Nephron (organoid): ENCODE measurements at regions not wholly inside any gene's neighbourhood (a gene's known extent, or its start where the extent isn't known, plus 50 kb on each side); places are given as distances from the start of the nearest gene placed in this dataset.

Experiments
- H3K27ac Mint-ChIP-seq, 3 experiments: 2 replicates each; pipeline ENCODE4 v1.8.0; 2020; ENCODE audit warnings: mixed read lengths in 3 of 3, mild to moderate bottlenecking in 2 of 3, moderate library complexity in 1 of 3
- H3K27me3 Mint-ChIP-seq: 2 replicates; pipeline ENCODE4 v1.8.0; 2021; ENCODE audit warnings: low read depth, mild to moderate bottlenecking, moderate library complexity, mixed read lengths
- H3K36me3 Mint-ChIP-seq: 2 replicates; pipeline ENCODE4 v1.8.0; 2020; ENCODE audit warnings: low read depth, mixed read lengths
- H3K4me1 Mint-ChIP-seq: 2 replicates; pipeline ENCODE4 v1.8.0; 2020; ENCODE audit warnings: mixed read lengths
- H3K4me3 Mint-ChIP-seq, 3 experiments: 2 replicates each; pipeline ENCODE4 v1.8.0; 2020; ENCODE audit warnings: mild to moderate bottlenecking in 3 of 3, mixed read lengths in 3 of 3, moderate library complexity in 2 of 3
- H3K9me3 Mint-ChIP-seq: 2 replicates; pipeline ENCODE4 v1.8.0; 2020; ENCODE audit warnings: mixed read lengths
- TF ChIP-seq, protein P1 (sequence below), 3 experiments: fragments of 200-600 bp; sonication (generic); IDR thresholded peaks; one replicate each; pipeline ENCODE4 v1.5.0; 2021; ENCODE audit warnings: antibody characterized with exemption in 3 of 3; ENCODE audit not compliant: unreplicated experiment in 3 of 3

DNA sequence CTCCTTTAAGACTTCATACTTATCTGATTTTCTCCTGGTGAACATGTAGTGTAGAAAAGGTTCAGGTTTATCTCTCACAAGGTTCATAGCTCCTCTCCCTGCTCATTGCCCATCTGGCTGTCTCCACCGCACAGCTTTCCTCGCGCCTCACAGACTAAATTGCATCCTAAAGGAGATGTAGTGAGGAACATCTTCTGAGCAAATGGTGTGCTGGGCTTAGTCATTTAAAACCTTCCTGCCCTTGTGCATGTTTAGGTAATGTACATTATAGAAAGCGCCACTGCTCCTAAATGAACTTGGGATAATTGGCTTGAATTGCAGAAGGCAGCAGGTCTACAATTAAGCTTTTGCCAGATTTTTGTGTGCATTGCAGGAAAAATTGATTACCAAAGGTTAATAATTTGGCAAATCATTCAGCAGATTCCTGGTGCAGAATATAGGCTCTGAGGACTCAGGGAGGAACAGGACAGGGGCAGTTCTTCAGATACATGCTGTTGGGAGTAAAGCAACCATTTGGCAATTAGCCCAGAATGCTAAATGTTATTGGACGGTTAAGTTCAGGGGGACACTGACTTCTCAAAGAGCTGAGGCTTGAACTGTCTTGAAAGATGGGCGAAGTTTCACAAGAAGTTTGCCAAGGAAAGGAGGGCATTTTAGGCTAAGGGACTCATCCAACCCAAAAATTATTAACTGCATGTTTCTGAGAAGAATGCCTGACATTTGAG is 108.4 kb upstream of the CLDN10 start:
- Mint-ChIP-seq H3K36me3 (no peaks in the 10 kb centered on the region), H3K27me3 (peaks cover 20% of the 10 kb centered on the region), H3K9me3 (no peaks in the 10 kb centered on the region), H3K27ac (no peak overlapping the region), H3K4me3 (no peak overlapping the region), H3K4me1 (peaks cover 13% of the 10 kb centered on the region)
- TF ChIP-seq, protein P1, sequence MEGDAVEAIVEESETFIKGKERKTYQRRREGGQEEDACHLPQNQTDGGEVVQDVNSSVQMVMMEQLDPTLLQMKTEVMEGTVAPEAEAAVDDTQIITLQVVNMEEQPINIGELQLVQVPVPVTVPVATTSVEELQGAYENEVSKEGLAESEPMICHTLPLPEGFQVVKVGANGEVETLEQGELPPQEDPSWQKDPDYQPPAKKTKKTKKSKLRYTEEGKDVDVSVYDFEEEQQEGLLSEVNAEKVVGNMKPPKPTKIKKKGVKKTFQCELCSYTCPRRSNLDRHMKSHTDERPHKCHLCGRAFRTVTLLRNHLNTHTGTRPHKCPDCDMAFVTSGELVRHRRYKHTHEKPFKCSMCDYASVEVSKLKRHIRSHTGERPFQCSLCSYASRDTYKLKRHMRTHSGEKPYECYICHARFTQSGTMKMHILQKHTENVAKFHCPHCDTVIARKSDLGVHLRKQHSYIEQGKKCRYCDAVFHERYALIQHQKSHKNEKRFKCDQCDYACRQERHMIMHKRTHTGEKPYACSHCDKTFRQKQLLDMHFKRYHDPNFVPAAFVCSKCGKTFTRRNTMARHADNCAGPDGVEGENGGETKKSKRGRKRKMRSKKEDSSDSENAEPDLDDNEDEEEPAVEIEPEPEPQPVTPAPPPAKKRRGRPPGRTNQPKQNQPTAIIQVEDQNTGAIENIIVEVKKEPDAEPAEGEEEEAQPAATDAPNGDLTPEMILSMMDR (IDR thresholded peaks at IDR 0.05; ENCODE audit: unreplicated experiment in 3 of 3), result no peak

DNA sequence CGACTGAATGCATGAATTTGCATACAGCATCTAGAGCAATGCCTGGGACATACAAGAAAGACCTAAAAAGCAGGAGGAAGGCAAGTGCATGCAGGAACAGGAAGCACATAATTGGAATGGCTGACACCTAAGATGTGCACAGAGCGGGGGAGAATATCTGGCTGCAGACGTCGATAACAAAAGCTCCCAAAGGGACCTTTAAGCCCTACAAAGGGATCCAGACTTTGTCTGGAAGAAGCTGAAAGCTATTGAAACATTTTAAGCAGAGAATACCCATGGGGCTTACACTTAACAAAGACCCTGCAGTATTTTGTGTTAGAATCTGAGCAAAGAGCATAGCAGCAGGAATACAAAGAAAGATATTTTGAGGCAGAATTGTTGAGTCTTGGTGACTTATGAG is 107.4 kb upstream of the CLDN10 start:
- H3K27me3 Mint-ChIP-seq, result peaks cover 21% of the 10 kb centered on the region
- H3K9me3 Mint-ChIP-seq, result no peaks in the 10 kb centered on the region
- TF ChIP-seq, protein P1 (IDR thresholded peaks at IDR 0.05; ENCODE audit: unreplicated experiment in 3 of 3), result no peak
- peaks cover 13% of the 10 kb centered on the region for H3K4me1 Mint-ChIP-seq
- H3K27ac Mint-ChIP-seq, result no peak overlapping the region
- H3K36me3 Mint-ChIP-seq, result no peaks in the 10 kb centered on the region
- no peak overlapping the region for H3K4me3 Mint-ChIP-seq

DNA sequence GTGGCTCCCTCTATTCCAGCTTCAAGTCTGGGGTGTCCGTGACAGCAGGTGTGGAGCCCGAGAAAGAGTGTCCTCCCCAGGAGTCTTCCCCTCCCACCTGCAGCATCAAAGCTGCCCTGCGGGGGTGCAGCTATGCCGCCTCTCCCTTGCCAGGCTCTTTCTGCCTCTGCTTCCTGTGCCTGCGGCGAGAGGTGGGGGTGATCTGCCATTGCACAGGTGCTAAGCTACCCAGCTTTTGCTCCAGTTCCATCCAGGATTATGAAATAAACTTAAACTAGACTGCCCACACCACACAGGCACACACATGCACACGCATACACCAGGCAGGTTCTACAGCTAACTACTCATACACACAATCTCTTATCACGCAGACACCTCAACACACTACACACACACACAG is 104.7 kb upstream of the CLDN10 start:
- Mint-ChIP-seq H3K27me3 (peaks cover 19% of the 10 kb centered on the region), H3K36me3 (no peaks in the 10 kb centered on the region), H3K9me3 (no peaks in the 10 kb centered on the region), H3K4me3 (no peak overlapping the region), H3K4me1 (peaks cover 13% of the 10 kb centered on the region), H3K27ac (no peak overlapping the region)
- TF ChIP-seq, protein P1 (IDR thresholded peaks at IDR 0.05; ENCODE audit: unreplicated experiment in 3 of 3), result no peak

DNA sequence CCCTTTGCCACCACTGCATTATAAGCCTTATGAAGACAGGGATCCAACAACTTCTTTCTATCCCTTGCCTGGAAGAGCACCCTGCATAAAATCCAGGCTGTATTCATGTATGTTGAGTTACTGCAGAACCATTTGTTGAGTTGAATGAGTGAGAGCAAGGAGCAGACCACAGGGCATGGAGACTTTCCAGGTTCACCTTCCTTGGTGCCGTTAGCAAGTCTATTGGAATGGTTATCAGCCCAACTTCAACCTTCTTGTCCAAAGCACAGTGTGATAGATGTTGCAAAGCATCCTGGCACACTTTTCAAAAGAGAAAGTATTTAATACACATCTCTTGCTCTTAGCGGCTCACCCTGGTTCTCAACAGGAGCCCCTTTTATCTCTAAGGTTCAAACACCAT is 100.9 kb upstream of the CLDN10 start:
- Mint-ChIP-seq H3K4me1 (peaks cover under 1% of the 10 kb centered on the region), H3K27ac (no peak overlapping the region), H3K9me3 (no peaks in the 10 kb centered on the region), H3K27me3 (peaks cover 20% of the 10 kb centered on the region), H3K4me3 (no peak overlapping the region), H3K36me3 (no peaks in the 10 kb centered on the region)
- TF ChIP-seq, protein P1 (IDR thresholded peaks at IDR 0.05; ENCODE audit: unreplicated experiment in 3 of 3), result no peak

DNA sequence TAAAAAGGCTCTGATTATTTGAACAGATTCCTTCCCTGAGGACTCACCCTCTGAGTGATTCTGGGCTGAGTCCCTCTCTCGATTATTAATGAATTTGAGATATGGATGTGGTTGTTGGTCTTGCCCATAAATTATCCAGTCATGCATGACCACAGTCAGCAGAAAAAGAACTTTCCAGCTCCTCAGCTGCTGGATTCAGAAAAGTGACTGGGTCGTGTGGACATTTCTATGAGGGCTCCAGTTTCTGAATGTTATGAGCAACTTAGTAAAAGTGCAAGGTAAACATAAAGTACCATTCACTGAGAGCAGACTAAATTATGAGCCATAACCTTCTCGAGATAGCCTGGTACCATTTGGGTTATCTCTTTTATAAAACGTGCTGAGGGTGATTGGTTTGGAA is 100.1 kb upstream of the CLDN10 start:
- Mint-ChIP-seq H3K4me3 (no peak overlapping the region), H3K9me3 (no peaks in the 10 kb centered on the region), H3K36me3 (no peaks in the 10 kb centered on the region), H3K4me1 (peaks cover 7% of the 10 kb centered on the region), H3K27ac (no peak overlapping the region), H3K27me3 (peaks cover 20% of the 10 kb centered on the region)
- TF ChIP-seq, protein P1 (IDR thresholded peaks at IDR 0.05; ENCODE audit: unreplicated experiment in 3 of 3), result no peak

DNA sequence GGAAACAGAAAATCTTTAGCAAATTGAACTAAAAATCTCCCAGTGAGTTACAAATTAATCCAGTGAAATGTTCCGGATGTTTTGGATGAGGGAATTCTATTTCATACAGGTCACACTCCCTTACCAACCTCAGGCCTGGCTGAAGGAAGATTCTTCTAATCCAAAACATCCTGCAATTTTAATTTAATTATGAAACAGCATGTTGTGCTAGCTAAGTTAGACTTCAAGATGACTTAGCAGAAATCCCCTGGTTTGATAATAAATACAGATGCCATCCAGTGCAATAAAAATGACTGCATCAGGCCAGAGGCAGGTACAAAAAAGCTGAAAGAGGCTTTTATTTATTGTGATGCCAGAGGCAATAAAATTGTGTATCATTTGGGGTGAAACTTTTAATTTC is 96.7 kb upstream of the CLDN10 start:
- H3K27me3 Mint-ChIP-seq, result peaks cover 11% of the 10 kb centered on the region
- peaks cover 7% of the 10 kb centered on the region for H3K4me1 Mint-ChIP-seq
- peaks cover 24% of the 10 kb centered on the region for H3K9me3 Mint-ChIP-seq
- H3K4me3 Mint-ChIP-seq, result no peak overlapping the region
- H3K27ac Mint-ChIP-seq, result no peak overlapping the region
- peaks cover 8% of the 10 kb centered on the region for H3K36me3 Mint-ChIP-seq
- TF ChIP-seq, protein P1 (IDR thresholded peaks at IDR 0.05; ENCODE audit: unreplicated experiment in 3 of 3), result no peak
